GM18907 (cell line): ENCODE measurements at regions not wholly inside any gene's neighbourhood (a gene's known extent, or its start where the extent isn't known, plus 50 kb on each side); places are given as distances from the start of the nearest gene placed in this dataset.
A peak's percentile ranks its signal among the peaks of the same experiment; 100 is the strongest.
"Not testable (repeated sequence)": the region's sequence is repeated elsewhere in the genome, so short reads cannot be mapped to it uniquely, and the experiment has no call there.

Experiments used
- ATAC-seq: cut with Tn5 transposase; IDR thresholded peaks from one replicate; pipeline ENCODE4 v1.9.1; 2021; ENCODE audit warnings: mild to moderate bottlenecking, moderate library complexity; ENCODE audit not compliant: unreplicated experiment

DNA sequence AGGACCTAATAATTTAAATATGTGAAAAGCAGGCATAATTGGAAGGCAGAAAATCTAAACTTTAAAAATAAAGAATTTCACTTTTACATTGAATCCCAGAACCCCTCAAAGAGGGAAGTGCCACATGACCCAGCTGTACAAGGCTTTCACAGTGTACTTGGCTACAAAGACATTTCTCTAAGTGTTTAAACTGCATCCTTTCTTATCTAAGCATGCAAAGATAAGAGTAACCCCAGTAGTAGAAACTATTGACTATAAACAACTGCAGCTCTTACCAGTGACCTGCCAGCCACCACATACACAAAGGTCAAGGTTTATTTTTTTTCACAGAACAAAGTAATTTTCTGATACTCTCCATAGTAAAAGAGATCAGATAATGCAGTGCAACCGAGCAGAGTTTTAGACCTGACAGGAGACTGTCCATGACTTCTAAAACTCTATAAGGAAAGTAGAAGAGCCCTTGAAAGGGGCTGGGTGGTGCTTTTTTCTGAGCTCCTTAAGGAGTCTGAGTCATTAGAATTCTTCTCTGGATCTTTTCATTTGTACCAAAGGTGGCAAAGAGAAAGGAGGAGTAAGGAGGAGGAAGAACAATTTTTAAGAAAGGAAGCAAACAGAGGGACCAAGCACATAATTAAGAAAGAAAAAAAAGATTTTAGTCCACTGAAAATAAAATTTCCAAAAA is 750.6 kb downstream of the PRIM2 start:
- ATAC-seq = not testable (repeated sequence)

- ATAC-seq = no peak
Observed at GRCh38 chr6:58073263-58073662, 755.8 kb downstream of the PRIM2 start.

- ATAC-seq = not testable (repeated sequence)
Observed at GRCh38 chr6:58090067-58090466, 772.6 kb downstream of the PRIM2 start.

GRCh38 chr6:58097251-58097650 is 779.8 kb downstream of the PRIM2 start:
- ATAC-seq = not testable (repeated sequence)

- ATAC-seq = no peak
Observed at GRCh38 chr6:58113960-58114359, 796.5 kb downstream of the PRIM2 start.

DNA sequence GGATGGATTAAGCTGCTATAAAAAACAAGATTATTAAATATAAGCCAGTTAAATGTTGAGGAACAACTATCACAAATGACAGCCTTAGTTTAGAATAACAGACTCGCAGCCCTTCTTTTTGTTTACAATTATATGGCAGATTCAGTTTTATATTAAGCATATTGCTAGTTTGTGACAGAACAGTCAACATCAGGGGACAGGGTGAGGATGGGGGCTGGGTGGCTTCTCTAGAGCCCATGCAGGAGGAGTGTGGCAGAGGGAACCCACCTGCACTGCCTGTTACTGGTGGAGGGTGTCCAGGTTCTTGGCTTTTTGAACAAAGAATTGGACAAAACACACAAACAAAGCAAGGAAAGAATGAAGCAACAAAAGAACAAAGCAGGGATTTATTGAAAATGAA is 799.7 kb downstream of the PRIM2 start:
- ATAC-seq = not testable (repeated sequence)

- not testable (repeated sequence) for ATAC-seq
Observed at GRCh38 chr6:58121616-58122015, 804.2 kb downstream of the PRIM2 start.

DNA sequence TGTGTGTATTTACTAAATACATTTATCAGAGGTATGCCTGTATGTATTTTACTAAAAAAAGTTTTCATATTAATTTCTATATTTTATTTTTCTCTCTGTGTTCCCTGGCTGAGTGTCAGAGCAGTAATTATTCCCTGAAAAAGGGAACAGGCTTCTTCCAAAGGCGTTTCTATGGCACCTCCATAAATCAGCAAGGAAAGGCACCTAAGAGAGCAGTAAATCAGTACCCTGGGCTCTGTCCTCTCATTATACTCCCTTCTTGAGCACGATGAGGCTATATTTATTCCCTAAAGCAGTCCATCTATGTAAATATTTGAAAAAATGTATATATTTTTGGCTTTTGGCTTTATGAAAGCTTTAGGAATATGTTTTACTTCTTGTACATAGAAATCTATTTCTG is 806.3 kb downstream of the PRIM2 start:
- ATAC-seq = not testable (repeated sequence)

DNA sequence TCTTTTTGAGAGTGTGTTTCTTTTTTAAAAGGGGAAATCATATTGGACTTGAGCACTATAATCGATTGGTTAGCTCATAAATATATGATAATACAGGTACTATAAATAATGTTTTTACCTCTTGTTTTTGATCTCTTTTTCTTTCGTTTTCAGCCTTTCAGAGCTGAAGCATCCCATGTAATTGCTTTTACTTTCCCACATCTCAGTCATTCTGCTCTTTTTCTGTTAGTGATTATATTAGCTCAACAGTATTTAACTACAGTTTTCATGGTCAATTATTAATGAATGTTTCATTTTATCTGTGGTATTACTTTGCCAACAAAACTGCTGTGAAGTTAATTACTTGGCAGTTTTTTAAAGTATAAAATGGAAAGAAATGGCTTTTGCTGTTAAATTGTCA is 811.1 kb downstream of the PRIM2 start:
- ATAC-seq = peak; percentile 83

DNA sequence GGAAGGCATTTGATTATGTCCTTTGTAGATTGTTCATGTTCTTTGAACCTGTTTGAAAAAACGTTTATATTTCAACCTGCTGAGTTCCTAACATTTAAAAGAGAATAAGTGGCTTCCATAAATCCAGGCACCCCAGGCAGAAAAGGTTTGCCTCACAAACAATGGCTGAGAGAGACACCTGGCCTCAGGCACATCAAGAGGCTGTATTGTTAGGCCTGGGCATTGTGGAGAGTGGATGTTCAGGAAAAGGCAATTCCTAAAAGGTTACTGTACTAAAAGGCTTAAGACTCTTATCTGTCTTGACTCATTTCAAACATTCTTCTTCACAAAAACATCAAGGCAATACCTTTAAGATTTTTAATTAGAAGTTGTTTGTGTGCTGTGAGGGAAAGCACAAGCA is 811.7 kb downstream of the PRIM2 start:
- peak; percentile 13 for ATAC-seq

- ATAC-seq = not testable (repeated sequence)
Observed at GRCh38 chr6:58139746-58140145, 822.3 kb downstream of the PRIM2 start.

- ATAC-seq = not testable (repeated sequence)
Observed at GRCh38 chr6:58171025-58171424, 853.6 kb downstream of the PRIM2 start.

DNA sequence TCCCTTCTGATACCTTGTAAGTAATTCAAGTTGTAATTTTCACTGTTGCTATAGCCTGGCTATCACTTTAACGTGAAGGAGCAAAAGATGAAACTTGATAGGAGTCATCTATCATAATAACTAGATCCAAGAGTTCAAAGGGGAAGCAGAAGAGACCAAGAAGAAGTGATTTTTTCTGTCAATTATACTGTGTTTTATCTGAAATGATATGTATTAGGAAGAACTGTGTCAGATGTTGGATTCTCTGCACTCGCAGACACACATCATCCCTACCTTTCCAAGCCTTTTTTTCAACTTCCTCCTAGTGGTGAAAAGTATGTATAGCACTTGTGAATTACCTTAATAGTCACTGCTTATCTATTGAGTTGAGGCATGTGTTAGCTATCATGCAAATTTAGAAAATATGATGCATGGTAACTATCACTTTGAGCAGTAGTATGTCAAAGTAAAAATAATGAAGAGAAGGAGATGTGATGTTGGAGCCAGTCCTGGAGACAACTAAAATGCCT is 864.2 kb downstream of the PRIM2 start:
- peak; percentile 67 for ATAC-seq

DNA sequence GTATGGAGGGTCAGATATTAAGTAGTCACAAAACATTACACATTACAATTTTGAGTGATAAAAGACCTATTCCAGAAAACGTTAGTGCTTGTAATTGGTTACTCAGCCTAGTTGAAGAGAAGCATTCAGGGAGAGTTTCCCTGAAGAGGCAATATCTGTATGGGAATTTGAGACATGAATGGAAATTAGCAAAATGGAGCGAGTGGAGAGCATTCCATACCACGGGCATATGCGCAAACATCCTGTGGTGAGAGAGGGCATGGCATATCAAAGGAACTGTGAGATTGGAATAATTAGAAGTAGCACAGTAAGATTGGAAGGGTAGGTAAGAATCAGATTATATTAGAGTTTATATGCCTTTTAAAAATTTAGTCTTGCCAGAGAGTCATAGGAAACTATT is 867.9 kb downstream of the PRIM2 start:
- ATAC-seq = not testable (repeated sequence)

DNA sequence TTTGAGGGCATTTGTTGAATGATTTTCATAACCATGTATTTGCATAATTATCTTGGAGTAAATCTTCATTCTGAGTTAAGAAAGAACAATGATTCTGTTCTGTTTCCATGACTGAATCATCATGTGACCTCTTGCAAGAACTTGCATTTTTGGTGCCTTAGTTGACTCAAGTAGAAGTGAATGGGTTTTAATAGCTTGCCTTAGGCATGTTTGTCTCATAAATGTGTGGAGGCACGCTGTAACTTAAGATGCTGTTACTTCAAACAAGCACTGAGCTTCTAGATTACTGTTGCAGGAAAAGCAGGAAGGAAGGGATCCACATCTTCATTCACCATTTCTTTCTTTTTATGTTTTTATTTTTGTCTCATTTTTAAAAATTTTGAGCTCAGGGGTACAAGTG is 875.8 kb downstream of the PRIM2 start:
- ATAC-seq = not testable (repeated sequence)

GRCh38 chr6:58198301-58198700 is 880.9 kb downstream of the PRIM2 start:
- ATAC-seq = no peak

GRCh38 chr6:58237124-58237523 is 919.7 kb downstream of the PRIM2 start:
- ATAC-seq = not testable (repeated sequence)

- not testable (repeated sequence) for ATAC-seq
Observed at GRCh38 chr6:58238421-58238820, 921.0 kb downstream of the PRIM2 start.

- not testable (repeated sequence) for ATAC-seq
Observed at GRCh38 chr6:58257625-58258024, 940.2 kb downstream of the PRIM2 start.

- ATAC-seq = no peak
Observed at GRCh38 chr6:58290177-58290576, 972.7 kb downstream of the PRIM2 start.

DNA sequence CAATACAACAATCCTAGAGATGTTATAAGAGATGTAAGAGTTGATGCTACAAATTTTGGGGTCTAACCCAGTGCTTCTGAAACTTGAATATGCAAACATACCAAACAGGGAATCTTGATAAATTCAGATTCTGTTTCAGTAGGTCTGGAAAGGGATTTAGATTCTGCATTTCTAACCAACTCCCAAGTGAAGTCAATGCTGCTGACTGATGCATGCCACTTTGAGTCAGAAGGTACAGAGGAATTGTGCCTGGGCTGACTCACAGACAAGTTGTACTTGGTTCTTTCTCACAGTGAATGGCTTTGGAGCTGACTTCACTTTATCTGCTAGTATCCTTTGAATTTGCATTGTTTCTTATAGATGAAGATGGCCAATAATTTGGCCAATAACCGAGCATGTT is 973.9 kb downstream of the PRIM2 start:
- ATAC-seq = not testable (repeated sequence)

DNA sequence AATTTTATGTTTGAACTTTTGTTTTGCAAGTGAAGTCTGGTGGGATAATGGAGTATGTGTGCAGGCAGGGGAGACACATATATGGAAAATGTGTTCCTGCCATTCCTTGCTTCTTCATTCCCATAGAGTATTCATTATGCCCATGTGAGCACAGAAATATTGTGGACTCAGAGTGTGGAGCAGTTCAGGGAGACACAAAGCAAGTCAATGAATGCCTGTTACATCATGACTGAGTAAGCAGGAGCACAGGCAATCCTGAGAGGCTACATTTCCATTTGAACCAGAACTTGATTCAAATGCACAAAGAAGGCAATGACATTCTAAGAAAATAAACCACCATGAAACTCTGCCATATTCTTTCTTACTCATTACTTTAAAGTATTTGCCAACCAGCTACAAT is 990.5 kb downstream of the PRIM2 start:
- not testable (repeated sequence) for ATAC-seq

- not testable (repeated sequence) for ATAC-seq
Observed at GRCh38 chr6:58332108-58332507, 1014.7 kb downstream of the PRIM2 start.
